ENCODE measurements at regions not wholly inside any gene's neighbourhood (a gene's known extent, or its start where the extent isn't known, plus 50 kb on each side); places are given as distances from the start of the nearest gene placed in this dataset.

DNA sequence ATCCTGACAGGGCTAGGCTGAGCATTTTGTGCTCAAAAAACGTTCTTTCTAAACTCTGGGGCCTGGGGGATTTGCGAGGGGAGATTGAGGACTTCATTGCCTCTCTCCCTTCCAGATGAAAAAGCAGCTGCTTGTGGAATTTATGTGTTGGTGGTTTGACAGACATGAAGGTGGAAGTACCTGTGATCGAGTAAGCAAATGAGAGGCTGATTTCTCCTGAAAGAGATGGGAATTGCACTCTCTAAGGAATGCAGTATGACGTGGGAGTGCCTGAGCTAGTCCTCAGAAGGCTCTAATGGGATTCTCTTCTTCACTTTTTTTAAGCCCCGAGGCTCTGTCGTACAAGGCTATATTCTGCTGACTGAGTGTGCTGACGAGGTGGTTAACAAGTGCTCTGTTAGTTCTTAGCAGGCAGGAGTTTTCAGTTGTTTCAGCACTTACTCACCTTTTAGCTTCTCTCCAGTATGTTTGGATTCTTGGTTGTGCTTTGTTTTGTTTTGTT, 426.8 kb upstream of the CNKSR2 start:
- TF ChIP-seq, protein P1, sequence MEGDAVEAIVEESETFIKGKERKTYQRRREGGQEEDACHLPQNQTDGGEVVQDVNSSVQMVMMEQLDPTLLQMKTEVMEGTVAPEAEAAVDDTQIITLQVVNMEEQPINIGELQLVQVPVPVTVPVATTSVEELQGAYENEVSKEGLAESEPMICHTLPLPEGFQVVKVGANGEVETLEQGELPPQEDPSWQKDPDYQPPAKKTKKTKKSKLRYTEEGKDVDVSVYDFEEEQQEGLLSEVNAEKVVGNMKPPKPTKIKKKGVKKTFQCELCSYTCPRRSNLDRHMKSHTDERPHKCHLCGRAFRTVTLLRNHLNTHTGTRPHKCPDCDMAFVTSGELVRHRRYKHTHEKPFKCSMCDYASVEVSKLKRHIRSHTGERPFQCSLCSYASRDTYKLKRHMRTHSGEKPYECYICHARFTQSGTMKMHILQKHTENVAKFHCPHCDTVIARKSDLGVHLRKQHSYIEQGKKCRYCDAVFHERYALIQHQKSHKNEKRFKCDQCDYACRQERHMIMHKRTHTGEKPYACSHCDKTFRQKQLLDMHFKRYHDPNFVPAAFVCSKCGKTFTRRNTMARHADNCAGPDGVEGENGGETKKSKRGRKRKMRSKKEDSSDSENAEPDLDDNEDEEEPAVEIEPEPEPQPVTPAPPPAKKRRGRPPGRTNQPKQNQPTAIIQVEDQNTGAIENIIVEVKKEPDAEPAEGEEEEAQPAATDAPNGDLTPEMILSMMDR (IDR thresholded peaks at IDR 0.05; ENCODE audit: low read depth, low read length), result no peak
- no peak for TF ChIP-seq EZH2phosphoT487 (IDR thresholded peaks at IDR 0.05; ENCODE audit: low read depth)
